Stimulated activated naive CD4-positive, alpha-beta T cell treated with Interleukin-2 at 50 U/mL for 16 hours (primary cell): ENCODE measurements at regions not wholly inside any gene's neighbourhood (a gene's known extent, or its start where the extent isn't known, plus 50 kb on each side); places are given as distances from the start of the nearest gene placed in this dataset.

ENCODE experiments used
- DNase-seq: peaks from one replicate; lab custom pipeline; 2025; lab: John Stamatoyannopoulos, UW

- no peak for DNase-seq
Observed at GRCh38 chr7:113464096-113464855, 345.9 kb upstream of the SMIM30 start.

DNA sequence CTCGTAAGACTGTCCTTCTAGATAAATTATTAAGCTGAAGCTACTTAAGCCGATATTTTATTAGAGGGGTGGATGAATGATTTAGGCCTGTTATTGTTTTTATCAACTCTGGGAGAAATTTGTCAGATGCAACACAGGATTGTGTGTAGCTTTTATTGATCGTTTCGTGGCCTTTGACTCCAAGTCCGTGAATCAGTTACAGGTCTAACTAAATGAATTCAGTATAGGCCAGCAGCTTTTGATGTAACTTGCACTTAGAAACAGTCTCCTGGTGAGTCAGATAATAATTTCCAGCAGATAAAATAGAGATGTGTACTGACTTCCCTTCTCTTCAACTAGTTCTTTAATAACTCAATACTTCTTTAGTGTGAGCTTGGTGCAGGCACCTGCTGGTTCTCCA is 341.7 kb upstream of the SMIM30 start:
- no peak for DNase-seq

- no peak for DNase-seq
Observed at GRCh38 chr7:113456533-113456932, 338.2 kb upstream of the SMIM30 start.

DNA sequence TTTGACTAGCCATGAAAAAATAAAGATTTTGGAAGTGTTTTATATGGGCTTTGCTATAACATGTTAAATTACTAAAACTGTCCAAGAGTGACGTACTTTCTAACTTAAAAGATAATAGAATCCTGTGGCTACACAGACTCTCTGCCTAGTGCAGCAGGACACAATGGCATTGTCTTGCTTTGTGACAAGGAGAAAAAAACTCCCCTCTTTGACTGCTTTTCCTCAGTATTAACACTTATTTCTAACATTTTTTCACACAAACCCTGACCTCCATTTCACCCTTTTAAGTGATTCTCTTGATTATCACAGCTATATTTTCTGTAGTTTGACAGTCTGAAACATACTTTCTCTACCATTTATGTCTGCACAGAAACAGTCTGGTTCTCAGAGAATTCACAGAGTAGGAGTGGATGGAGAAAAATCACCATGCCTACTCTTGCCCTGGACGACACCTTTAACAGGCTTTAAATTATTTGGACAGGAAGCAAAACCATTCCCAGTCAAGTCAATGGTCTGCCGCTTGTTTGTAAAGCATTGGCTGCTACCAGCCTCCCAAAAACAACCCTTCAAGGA is 336.3 kb upstream of the SMIM30 start:
- DNase-seq: no peak

DNA sequence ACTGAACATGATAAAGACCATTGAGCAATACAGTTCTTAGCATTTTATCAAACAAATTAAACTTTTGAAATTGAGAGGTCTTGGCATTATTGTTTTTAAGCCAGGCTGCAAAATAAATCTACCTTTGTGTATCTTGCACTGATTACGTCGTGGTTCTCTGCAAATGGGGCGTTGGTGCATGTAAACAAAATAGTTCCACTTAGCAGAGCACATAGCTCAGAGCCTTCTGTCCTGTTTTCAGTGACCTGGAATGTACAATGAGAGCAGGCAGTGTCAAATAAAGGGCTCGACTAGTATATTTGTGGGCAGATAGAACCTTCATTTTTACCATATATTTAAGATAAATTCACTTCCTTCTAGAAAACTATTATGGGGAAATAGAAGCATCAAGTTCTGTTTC is 333.9 kb upstream of the SMIM30 start:
- no peak for DNase-seq

DNA sequence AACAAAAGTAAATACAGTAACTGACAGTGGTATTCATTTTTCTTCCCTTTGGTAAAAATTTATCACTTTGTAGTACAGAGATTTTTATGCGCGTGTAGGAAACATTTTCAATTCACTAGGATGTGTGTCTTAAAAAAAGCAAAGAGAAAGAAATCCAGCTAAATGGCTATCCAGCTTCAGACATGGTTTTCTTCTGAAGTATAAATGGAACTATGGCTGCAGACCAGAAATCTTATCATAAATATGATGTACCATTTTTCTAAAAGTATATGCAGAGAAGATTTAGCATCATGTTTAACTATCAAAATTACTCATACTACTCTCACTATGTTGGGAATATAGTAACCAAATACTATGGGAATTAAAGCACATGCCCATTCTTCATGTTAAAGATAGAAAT is 328.4 kb upstream of the SMIM30 start:
- no peak for DNase-seq

- DNase-seq: no peak
Observed at GRCh38 chr7:113446391-113446790, 328.0 kb upstream of the SMIM30 start.

- DNase-seq: no peak
Observed at GRCh38 chr7:113444261-113444660, 325.9 kb upstream of the SMIM30 start.

GRCh38 chr7:113440173-113440572 is 321.8 kb upstream of the SMIM30 start:
- no peak for DNase-seq

- no peak for DNase-seq
Observed at GRCh38 chr7:113431406-113431805, 313.1 kb upstream of the SMIM30 start.

- DNase-seq: no peak
Observed at GRCh38 chr7:113424185-113424817, 305.9 kb upstream of the SMIM30 start.

- DNase-seq: peak; percentile 67
Observed at GRCh38 chr7:113421696-113422330, 303.5 kb upstream of the SMIM30 start.

- no peak for DNase-seq
Observed at GRCh38 chr7:113414401-113415035, 296.2 kb upstream of the SMIM30 start.

DNA sequence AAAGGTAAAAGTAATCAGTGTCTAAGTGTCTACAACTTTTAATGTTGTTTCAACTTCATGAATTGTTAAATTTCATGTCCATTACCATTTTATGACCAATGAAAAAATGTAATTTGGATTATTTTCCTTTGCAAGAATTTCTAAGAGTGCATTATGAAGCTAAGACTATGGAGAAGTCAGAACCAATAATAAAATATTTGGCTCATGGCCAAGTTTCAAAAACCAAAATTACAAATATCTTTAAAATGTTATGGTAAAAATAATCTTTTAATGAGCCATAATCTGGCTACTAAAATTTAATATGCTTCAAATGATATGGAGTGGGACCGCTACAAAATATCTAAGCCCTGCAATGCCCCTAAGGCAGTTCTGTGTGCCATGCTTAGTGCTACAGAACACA is 294.1 kb upstream of the SMIM30 start:
- no peak for DNase-seq

GRCh38 chr7:113410796-113411195 is 292.4 kb upstream of the SMIM30 start:
- DNase-seq: no peak

GRCh38 chr7:113408999-113409398 is 290.6 kb upstream of the SMIM30 start:
- DNase-seq: no peak

DNA sequence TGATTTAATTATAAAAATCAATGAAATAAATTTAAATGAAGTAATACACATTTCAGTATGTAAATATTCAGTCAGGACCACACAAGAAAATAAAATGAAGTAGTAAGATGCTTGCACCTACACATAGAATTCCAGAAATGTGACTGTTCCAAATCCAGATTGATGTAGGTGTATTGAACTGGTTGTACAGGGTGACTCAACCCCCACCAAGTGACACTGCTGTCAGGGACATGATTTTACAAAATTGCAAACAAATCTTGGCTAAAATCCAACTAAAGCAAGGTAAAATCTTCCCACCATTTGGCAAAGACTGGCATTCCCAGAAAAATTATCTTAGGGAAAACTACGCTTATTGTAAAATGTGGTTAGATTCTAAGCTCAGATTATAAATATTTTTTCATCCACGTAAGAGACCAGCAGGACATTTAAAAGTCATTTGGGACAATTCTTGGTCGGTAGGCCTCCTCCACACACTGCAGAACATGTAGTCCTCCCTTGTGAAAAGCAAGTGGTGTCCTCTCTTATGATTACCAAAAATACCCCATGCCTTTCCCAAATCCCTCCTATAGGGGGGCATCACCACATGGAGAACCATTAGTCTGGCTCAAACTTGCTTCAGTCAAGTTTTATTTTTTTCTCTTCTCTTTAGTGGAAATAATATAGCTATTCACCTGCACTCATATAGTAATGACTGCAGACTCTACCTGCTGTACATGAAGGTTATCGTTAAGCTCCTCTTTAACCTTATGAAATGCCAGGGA is 287.1 kb upstream of the SMIM30 start:
- no peak for DNase-seq

GRCh38 chr7:113404245-113404644 is 285.9 kb upstream of the SMIM30 start:
- no peak for DNase-seq

DNA sequence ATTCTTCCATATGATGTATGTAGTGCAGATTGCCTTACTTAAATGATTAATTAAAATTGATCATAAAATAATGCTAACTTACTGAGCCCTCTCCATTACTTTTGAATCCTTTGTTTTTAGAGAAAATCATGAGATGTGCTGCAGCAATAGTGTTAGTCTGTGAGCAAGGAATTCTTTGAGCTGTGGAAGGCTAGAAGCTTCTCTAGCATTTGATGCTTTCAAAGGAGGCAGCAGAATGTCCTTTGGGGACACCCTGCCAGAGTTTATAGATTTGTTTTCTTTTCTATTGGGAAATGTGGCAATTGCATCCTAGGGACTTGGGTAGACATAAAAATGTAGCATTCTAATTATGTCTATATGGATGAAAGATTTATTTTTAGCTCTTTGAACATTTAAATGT is 284.1 kb upstream of the SMIM30 start:
- no peak for DNase-seq

DNA sequence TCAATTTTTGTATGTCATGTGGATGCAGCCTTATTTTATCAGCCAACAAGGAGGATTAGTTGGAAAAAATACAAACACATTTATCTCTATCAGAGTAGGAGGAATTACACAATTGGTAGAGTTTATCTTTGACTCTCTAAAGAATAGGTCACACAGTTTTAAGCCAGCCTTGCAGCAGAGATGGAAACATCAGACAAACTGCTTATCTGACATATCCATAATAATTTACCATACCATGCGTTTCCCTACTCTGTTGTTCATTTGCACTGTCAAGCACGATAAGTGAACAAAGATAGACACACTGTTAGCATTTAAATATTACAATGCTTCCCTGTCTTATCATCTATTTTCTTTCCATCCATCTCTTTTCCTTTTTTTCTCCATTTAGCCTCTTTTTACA is 283.7 kb upstream of the SMIM30 start:
- no peak for DNase-seq

DNA sequence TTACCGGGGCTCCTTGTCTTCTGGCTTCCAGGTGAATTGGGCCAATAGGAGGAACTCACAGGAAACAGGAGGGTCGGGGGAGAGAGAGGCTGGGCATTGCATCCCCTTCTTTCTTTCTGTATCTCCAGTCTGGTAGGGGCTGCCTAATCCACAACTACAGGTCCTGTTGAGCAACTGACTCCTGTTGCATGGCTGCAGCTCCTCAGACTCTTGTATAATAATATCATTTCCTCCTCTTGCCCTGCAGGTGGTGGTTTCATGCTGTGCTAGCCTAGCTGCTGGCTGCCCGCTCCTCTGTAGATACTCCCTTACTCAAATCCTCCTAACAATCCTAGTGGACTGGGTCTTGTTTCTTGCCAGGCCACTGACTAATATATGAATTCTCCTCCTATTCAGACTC is 276.5 kb upstream of the SMIM30 start:
- DNase-seq: no peak
